ENCODE measurements at regions not wholly inside any gene's neighbourhood (a gene's known extent, or its start where the extent isn't known, plus 50 kb on each side); places are given as distances from the start of the nearest gene placed in this dataset.

- no peak overlapping the region for H3K9ac ChIP-seq (ENCODE audit: insufficient read depth, low read length)
- no peaks in the 10 kb centered on the region for H3K36me3 ChIP-seq (ENCODE audit: control insufficient read depth, insufficient read depth, low read length)
- H3K4me1 ChIP-seq (ENCODE audit: control insufficient read depth, extremely low read depth, insufficient read depth, low read length): peaks cover 5% of the 10 kb centered on the region
- H4K20me1 ChIP-seq (ENCODE audit: control insufficient read depth, extremely low read depth, insufficient read depth, low read length): no peaks in the 10 kb centered on the region
- no peaks in the 10 kb centered on the region for H3K9me3 ChIP-seq (ENCODE audit: control insufficient read depth, insufficient read depth, low read depth, low read length)
- DNase-seq (ENCODE audit: low read depth in 2 of 2): no peak
- H3K4me2 ChIP-seq (ENCODE audit: extremely low read depth, insufficient read depth, low read length): no peak overlapping the region
- H2AFZ ChIP-seq (ENCODE audit: low read length): no peak overlapping the region
- H3K27me3 ChIP-seq (ENCODE audit: control insufficient read depth, insufficient read depth, low read length): no peaks in the 10 kb centered on the region
- no peak for TF ChIP-seq EZH2 (IDR thresholded peaks at IDR 0.05; ENCODE audit: low read length, missing control alignments)
- TF ChIP-seq CTCF (conservative IDR thresholded peaks at IDR 0.05 in 1 of 2, IDR thresholded peaks at IDR 0.05 in 1 of 2; ENCODE audit: low read depth in 1 of 2, low read length in 2 of 2): no peak
- no peak overlapping the region for H3K4me3 ChIP-seq (replicated peaks in 1 of 4; ENCODE audit: control extremely low read depth in 1 of 4, insufficient read depth in 1 of 4, low read depth in 3 of 4, low read length in 4 of 4)
- peak overlapping the region; percentile 9 for H3K27ac ChIP-seq (ENCODE audit: insufficient read depth, low read length)
- H3K79me2 ChIP-seq (ENCODE audit: control insufficient read depth, insufficient read depth, low read length): no peaks in the 10 kb centered on the region
These were observed 107.3 kb upstream of the PTPRG start for GRCh38 chr3:61454006-61454585.

- Histone ChIP-seq H3K4me2 (ENCODE audit: extremely low read depth, insufficient read depth, low read length) (no peak overlapping the region), H3K9me3 (ENCODE audit: control insufficient read depth, insufficient read depth, low read depth, low read length) (no peaks in the 10 kb centered on the region), H3K79me2 (ENCODE audit: control insufficient read depth, insufficient read depth, low read length) (no peaks in the 10 kb centered on the region), H3K27me3 (ENCODE audit: control insufficient read depth, insufficient read depth, low read length) (no peaks in the 10 kb centered on the region), H4K20me1 (ENCODE audit: control insufficient read depth, extremely low read depth, insufficient read depth, low read length) (no peaks in the 10 kb centered on the region), H3K9ac (ENCODE audit: insufficient read depth, low read length) (no peak overlapping the region), H3K4me1 (ENCODE audit: control insufficient read depth, extremely low read depth, insufficient read depth, low read length) (peaks cover 5% of the 10 kb centered on the region), H2AFZ (ENCODE audit: low read length) (no peak overlapping the region), H3K4me3 (replicated peaks in 1 of 4; ENCODE audit: control extremely low read depth in 1 of 4, insufficient read depth in 1 of 4, low read depth in 3 of 4, low read length in 4 of 4) (no peak overlapping the region), H3K36me3 (ENCODE audit: control insufficient read depth, insufficient read depth, low read length) (no peaks in the 10 kb centered on the region), H3K27ac (ENCODE audit: insufficient read depth, low read length) (no peak overlapping the region)
- DNase-seq (ENCODE audit: low read depth in 2 of 2): peak; percentile 15 to 17
- TF ChIP-seq CTCF (conservative IDR thresholded peaks at IDR 0.05 in 1 of 2, IDR thresholded peaks at IDR 0.05 in 1 of 2; ENCODE audit: low read depth in 1 of 2, low read length in 2 of 2) (no peak), EZH2 (IDR thresholded peaks at IDR 0.05; ENCODE audit: low read length, missing control alignments) (no peak)
These were observed 106.6 kb upstream of the PTPRG start for GRCh38 chr3:61454801-61455200.

GRCh38 chr3:61460636-61461035 lies 100.7 kb upstream of the PTPRG start:
- H3K4me3 ChIP-seq (replicated peaks in 1 of 4; ENCODE audit: control extremely low read depth in 1 of 4, insufficient read depth in 1 of 4, low read depth in 3 of 4, low read length in 4 of 4): no peak overlapping the region
- no peaks in the 10 kb centered on the region for H3K4me1 ChIP-seq (ENCODE audit: control insufficient read depth, extremely low read depth, insufficient read depth, low read length)
- no peaks in the 10 kb centered on the region for H3K9me3 ChIP-seq (ENCODE audit: control insufficient read depth, insufficient read depth, low read depth, low read length)
- DNase-seq (ENCODE audit: low read depth in 2 of 2): no peak
- H4K20me1 ChIP-seq (ENCODE audit: control insufficient read depth, extremely low read depth, insufficient read depth, low read length): no peaks in the 10 kb centered on the region
- H3K9ac ChIP-seq (ENCODE audit: insufficient read depth, low read length): no peak overlapping the region
- H3K27me3 ChIP-seq (ENCODE audit: control insufficient read depth, insufficient read depth, low read length): no peaks in the 10 kb centered on the region
- no peak for TF ChIP-seq EZH2 (IDR thresholded peaks at IDR 0.05; ENCODE audit: low read length, missing control alignments)
- TF ChIP-seq CTCF (conservative IDR thresholded peaks at IDR 0.05 in 1 of 2, IDR thresholded peaks at IDR 0.05 in 1 of 2; ENCODE audit: low read depth in 1 of 2, low read length in 2 of 2): no peak
- H3K4me2 ChIP-seq (ENCODE audit: extremely low read depth, insufficient read depth, low read length): no peak overlapping the region
- H2AFZ ChIP-seq (ENCODE audit: low read length): no peak overlapping the region
- no peak overlapping the region for H3K27ac ChIP-seq (ENCODE audit: insufficient read depth, low read length)
- no peaks in the 10 kb centered on the region for H3K79me2 ChIP-seq (ENCODE audit: control insufficient read depth, insufficient read depth, low read length)
- H3K36me3 ChIP-seq (ENCODE audit: control insufficient read depth, insufficient read depth, low read length): no peaks in the 10 kb centered on the region

All from fibroblast of lung (primary cell).